ENCODE measurements at regions not wholly inside any gene's neighbourhood (a gene's known extent, or its start where the extent isn't known, plus 50 kb on each side); places are given as distances from the start of the nearest gene placed in this dataset.
"Not testable (repeated sequence)": the region's sequence is repeated elsewhere in the genome, so short reads cannot be mapped to it uniquely, and the experiment has no call there.

- Mint-ChIP-seq H3K36me3 (ENCODE audit: low read depth) (no peaks in the 10 kb centered on the region), H3K27ac (no peak overlapping the region), H3K27me3 (ENCODE audit: insufficient read depth) (peaks cover 1% of the 10 kb centered on the region; the same call in 1 of the 2 replicates), H3K4me3 (no peak overlapping the region), H3K4me1 (ENCODE audit: low read depth) (no peaks in the 10 kb centered on the region), H3K9me3 (no peaks in the 10 kb centered on the region)
- TF ChIP-seq, protein P1, sequence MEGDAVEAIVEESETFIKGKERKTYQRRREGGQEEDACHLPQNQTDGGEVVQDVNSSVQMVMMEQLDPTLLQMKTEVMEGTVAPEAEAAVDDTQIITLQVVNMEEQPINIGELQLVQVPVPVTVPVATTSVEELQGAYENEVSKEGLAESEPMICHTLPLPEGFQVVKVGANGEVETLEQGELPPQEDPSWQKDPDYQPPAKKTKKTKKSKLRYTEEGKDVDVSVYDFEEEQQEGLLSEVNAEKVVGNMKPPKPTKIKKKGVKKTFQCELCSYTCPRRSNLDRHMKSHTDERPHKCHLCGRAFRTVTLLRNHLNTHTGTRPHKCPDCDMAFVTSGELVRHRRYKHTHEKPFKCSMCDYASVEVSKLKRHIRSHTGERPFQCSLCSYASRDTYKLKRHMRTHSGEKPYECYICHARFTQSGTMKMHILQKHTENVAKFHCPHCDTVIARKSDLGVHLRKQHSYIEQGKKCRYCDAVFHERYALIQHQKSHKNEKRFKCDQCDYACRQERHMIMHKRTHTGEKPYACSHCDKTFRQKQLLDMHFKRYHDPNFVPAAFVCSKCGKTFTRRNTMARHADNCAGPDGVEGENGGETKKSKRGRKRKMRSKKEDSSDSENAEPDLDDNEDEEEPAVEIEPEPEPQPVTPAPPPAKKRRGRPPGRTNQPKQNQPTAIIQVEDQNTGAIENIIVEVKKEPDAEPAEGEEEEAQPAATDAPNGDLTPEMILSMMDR (IDR thresholded peaks at IDR 0.05), result no peak
- DNase-seq, result no peak
Observed at GRCh38 chr2:156765450-156765849, 329.3 kb downstream of the GPD2 start.

DNA sequence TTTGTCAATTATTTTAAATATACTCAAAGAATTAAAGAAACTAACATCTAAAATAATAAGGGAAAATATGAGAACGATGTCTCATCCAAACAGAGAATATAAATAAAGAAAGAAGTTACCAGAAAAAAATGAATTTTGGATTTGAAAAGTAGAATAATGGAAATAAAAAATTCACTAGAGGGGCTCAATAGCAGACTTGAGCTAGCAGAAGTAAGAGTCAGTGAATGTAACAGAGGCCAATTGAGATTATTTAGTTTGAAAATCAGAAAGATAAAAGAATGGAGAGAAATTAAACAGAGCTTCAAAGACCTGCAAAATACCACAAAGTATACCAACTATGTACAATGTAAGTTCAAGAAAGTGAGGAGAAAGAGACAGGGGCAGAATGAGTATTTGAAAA lies 333.6 kb downstream of the GPD2 start:
- no peaks in the 10 kb centered on the region for H3K4me1 Mint-ChIP-seq (ENCODE audit: low read depth)
- H3K4me3 Mint-ChIP-seq, result no peak overlapping the region
- peaks cover 1% of the 10 kb centered on the region; the same call in 1 of the 2 replicates for H3K27me3 Mint-ChIP-seq (ENCODE audit: insufficient read depth)
- TF ChIP-seq, protein P1 (IDR thresholded peaks at IDR 0.05), result no peak
- no peaks in the 10 kb centered on the region for H3K9me3 Mint-ChIP-seq
- no peaks in the 10 kb centered on the region for H3K36me3 Mint-ChIP-seq (ENCODE audit: low read depth)
- no peak overlapping the region for H3K27ac Mint-ChIP-seq
- DNase-seq, result no peak

DNA sequence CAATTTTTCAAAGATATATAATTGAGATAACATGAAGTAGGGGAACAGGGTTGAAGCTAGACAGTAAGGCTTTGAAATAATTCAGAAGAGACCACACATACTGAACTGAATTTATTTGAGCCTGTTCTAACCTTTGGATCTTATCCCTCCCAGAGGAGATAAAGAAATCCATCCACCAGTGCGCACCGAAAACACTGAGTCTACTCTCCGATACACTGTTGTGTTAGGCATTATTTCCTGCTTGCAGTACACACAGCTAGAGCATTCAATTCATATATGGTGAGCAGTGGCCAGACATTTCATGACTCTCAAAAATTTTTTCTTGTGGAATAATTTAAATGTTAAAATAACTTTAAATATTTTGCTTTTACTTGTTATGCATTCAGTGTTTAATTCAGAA lies 342.7 kb downstream of the GPD2 start:
- H3K36me3 Mint-ChIP-seq (ENCODE audit: low read depth), result no peaks in the 10 kb centered on the region
- peaks cover 4% of the 10 kb centered on the region; the same call in 1 of the 2 replicates for H3K9me3 Mint-ChIP-seq
- H3K4me3 Mint-ChIP-seq, result no peak overlapping the region
- no peaks in the 10 kb centered on the region for H3K27me3 Mint-ChIP-seq (ENCODE audit: insufficient read depth)
- no peaks in the 10 kb centered on the region for H3K4me1 Mint-ChIP-seq (ENCODE audit: low read depth)
- no peak for DNase-seq
- TF ChIP-seq, protein P1 (IDR thresholded peaks at IDR 0.05), result no peak
- H3K27ac Mint-ChIP-seq, result no peak overlapping the region

DNA sequence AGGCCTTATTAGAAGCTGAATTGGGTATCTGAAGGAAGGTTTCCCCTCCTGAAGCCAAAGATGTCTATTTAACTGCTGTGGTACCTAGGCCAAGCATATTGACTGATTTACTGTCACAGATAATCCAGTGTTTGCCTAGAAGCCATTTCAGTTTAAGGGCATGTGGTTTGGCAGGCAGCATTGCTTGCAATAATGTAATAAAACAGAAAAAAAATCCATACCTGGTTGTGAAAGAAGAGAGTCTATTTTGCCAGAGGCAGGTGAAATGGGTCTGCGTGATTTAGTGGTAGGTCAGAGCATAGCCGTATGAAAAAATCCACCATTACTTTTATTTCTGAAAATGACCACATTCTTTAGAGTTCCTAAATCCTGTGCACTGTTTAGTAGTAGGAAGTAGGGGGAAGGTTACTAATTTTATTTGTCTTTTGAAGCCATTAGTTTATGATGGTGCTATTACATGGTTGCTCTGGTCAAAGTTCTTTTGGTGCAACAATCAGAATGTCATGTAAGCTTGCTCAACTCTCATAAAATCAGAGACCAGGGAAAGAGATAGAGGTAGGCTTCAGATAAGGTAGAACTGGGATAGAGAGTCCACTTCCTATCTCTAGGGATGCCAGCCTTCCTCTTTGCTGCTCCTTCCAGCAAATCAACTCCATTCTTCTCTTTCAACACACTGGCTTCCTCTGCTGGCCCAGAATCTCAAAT lies 343.4 kb downstream of the GPD2 start:
- H3K4me1 Mint-ChIP-seq (ENCODE audit: low read depth), result no peaks in the 10 kb centered on the region

GRCh38 chr2:156781677-156782076 lies 345.5 kb downstream of the GPD2 start:
- H3K36me3 Mint-ChIP-seq (ENCODE audit: low read depth); H3K27ac Mint-ChIP-seq; H3K27me3 Mint-ChIP-seq (ENCODE audit: insufficient read depth); H3K9me3 Mint-ChIP-seq; DNase-seq; H3K4me1 Mint-ChIP-seq (ENCODE audit: low read depth); H3K4me3 Mint-ChIP-seq: not testable (repeated sequence)

More for the DNA sequence above, 343.4 kb downstream of the GPD2 start:
- no peaks in the 10 kb centered on the region for H3K27me3 Mint-ChIP-seq (ENCODE audit: insufficient read depth)
- no peak overlapping the region for H3K4me3 Mint-ChIP-seq
- TF ChIP-seq, protein P1 (IDR thresholded peaks at IDR 0.05), result no peak
- peaks cover 4% of the 10 kb centered on the region; the same call in 1 of the 2 replicates for H3K9me3 Mint-ChIP-seq
- no peaks in the 10 kb centered on the region for H3K36me3 Mint-ChIP-seq (ENCODE audit: low read depth)
- DNase-seq, result no peak
- no peak overlapping the region for H3K27ac Mint-ChIP-seq

GRCh38 chr2:156784020-156784701 lies 348.0 kb downstream of the GPD2 start:
- no peak overlapping the region for H3K27ac Mint-ChIP-seq
- no peaks in the 10 kb centered on the region for H3K27me3 Mint-ChIP-seq (ENCODE audit: insufficient read depth)
- no peak overlapping the region for H3K4me3 Mint-ChIP-seq
- no peaks in the 10 kb centered on the region for H3K36me3 Mint-ChIP-seq (ENCODE audit: low read depth)
- no peaks in the 10 kb centered on the region for H3K4me1 Mint-ChIP-seq (ENCODE audit: low read depth)
- peaks cover 4% of the 10 kb centered on the region; the same call in 1 of the 2 replicates for H3K9me3 Mint-ChIP-seq
- TF ChIP-seq, protein P1 (IDR thresholded peaks at IDR 0.05), result no peak
- DNase-seq, result no peak
